GM19372 (cell line): ENCODE measurements at regions not wholly inside any gene's neighbourhood (a gene's known extent, or its start where the extent isn't known, plus 50 kb on each side); places are given as distances from the start of the nearest gene placed in this dataset.
"Not testable (repeated sequence)": the region's sequence is repeated elsewhere in the genome, so short reads cannot be mapped to it uniquely, and the experiment has no call there.

ENCODE experiments used
- ATAC-seq: cut with Tn5 transposase; IDR thresholded peaks from one replicate; pipeline ENCODE4 v1.9.1; 2021; ENCODE audit warnings: mild to moderate bottlenecking, low read depth, moderate library complexity; ENCODE audit not compliant: unreplicated experiment

GRCh38 chr11:87779276-87780067 lies 395.8 kb downstream of the RAB38 start:
- ATAC-seq, result no peak

- no peak for ATAC-seq
These were observed 396.9 kb downstream of the RAB38 start for GRCh38 chr11:87778357-87778756.

GRCh38 chr11:87775036-87775435 lies 400.2 kb downstream of the RAB38 start:
- ATAC-seq, result no peak

GRCh38 chr11:87769661-87770060 lies 405.6 kb downstream of the RAB38 start:
- ATAC-seq, result no peak

- ATAC-seq, result no peak
These were observed 407.6 kb downstream of the RAB38 start for GRCh38 chr11:87767615-87768014.

- ATAC-seq, result not testable (repeated sequence)
These were observed 411.2 kb downstream of the RAB38 start for GRCh38 chr11:87764075-87764474.

- ATAC-seq, result no peak
These were observed 420.6 kb downstream of the RAB38 start for GRCh38 chr11:87754685-87755084.

GRCh38 chr11:87753143-87753542 lies 422.1 kb downstream of the RAB38 start:
- no peak for ATAC-seq

- no peak for ATAC-seq
These were observed 432.2 kb downstream of the RAB38 start for GRCh38 chr11:87743007-87743406.

- no peak for ATAC-seq
These were observed 434.3 kb downstream of the RAB38 start for GRCh38 chr11:87740968-87741367.

- ATAC-seq, result no peak
These were observed 434.8 kb downstream of the RAB38 start for GRCh38 chr11:87740451-87740850.

GRCh38 chr11:87739766-87740165 lies 435.5 kb downstream of the RAB38 start:
- no peak for ATAC-seq

- no peak for ATAC-seq
These were observed 436.0 kb downstream of the RAB38 start for GRCh38 chr11:87739261-87739660.

GRCh38 chr11:87736928-87737327 lies 438.3 kb downstream of the RAB38 start:
- ATAC-seq, result no peak

GRCh38 chr11:87726506-87726905 lies 448.7 kb downstream of the RAB38 start:
- no peak for ATAC-seq

GRCh38 chr11:87724358-87724757 lies 450.9 kb downstream of the RAB38 start:
- no peak for ATAC-seq

GRCh38 chr11:87722756-87723565 lies 452.3 kb downstream of the RAB38 start:
- no peak for ATAC-seq

- ATAC-seq, result no peak
These were observed 455.7 kb downstream of the RAB38 start for GRCh38 chr11:87719326-87720073.

GRCh38 chr11:87712802-87713202 lies 462.4 kb downstream of the RAB38 start:
- no peak for ATAC-seq

GRCh38 chr11:87712391-87712790 lies 462.9 kb downstream of the RAB38 start:
- no peak for ATAC-seq

- not testable (repeated sequence) for ATAC-seq
These were observed 471.7 kb downstream of the RAB38 start for GRCh38 chr11:87703589-87703988.
